HAP-1 (cell line): ENCODE measurements at regions not wholly inside any gene's neighbourhood (a gene's known extent, or its start where the extent isn't known, plus 50 kb on each side); places are given as distances from the start of the nearest gene placed in this dataset.

ENCODE experiments used
- DNase-seq, 2 experiments: peaks; one replicate each; pipeline ENCODE4 v3.0.0-alpha.2; 2016 to 2020; ENCODE audit warnings: low spot score in 2 of 2
- H3K27me3 ChIP-seq: fragments of 250-450 bp; sonication (Bioruptor Pico); 2 replicates; pipeline ENCODE4 v1.5.1; 2020; ENCODE audit warnings: low read depth, mild to moderate bottlenecking, moderate library complexity
- H3K36me3 ChIP-seq: fragments of 250-450 bp; sonication (Bioruptor Pico); replicated peaks from 2 replicates; pipeline ENCODE4 v1.5.1; 2020; ENCODE audit warnings: mild to moderate bottlenecking
- H3K4me1 ChIP-seq: fragments of 250-450 bp; sonication (Bioruptor Pico); 2 replicates; pipeline ENCODE4 v1.5.1; 2020; ENCODE audit warnings: mild to moderate bottlenecking
- H3K4me3 ChIP-seq: fragments of 250-450 bp; sonication (Bioruptor Pico); 2 replicates; pipeline ENCODE4 v1.5.1; 2020; ENCODE audit warnings: mild to moderate bottlenecking, moderate library complexity
- H3K9me3 ChIP-seq: fragments of 250-450 bp; sonication (Bioruptor Pico); 2 replicates; pipeline ENCODE4 v1.5.1; 2020; ENCODE audit warnings: mild to moderate bottlenecking, moderate library complexity
- in situ Hi-C: fragments of 300-500 bp; cut with MboI; formaldehyde crosslinking; loops from 3 replicates; pipeline ENCODE4 v1.14.3; 2020; ENCODE audit warnings: low sequenced_read_pairs, inconsistent platforms, mixed read lengths

DNA sequence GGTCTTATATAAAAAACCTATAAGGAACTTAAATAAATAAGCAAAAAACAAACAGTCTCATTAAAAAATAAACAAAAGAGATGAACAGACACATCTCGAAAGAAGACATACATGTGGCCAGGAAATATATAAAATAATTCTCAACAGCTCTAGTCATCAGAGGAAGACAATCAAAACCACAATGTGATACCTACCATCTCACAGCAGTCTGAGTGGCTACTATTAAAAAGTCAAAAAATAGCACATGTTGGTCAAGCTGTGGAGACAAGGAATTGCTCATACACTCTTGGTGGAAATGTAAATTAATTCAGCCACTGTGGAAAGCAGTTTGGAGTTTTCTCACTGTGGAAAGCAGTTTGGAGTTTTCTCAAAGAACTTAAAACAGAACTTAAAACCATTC is 100.3 kb upstream of the ADAMTS5 start:
- in situ Hi-C loops, result no loop called here
- Histone ChIP-seq H3K4me3 (no peak overlapping the region), H3K36me3 (no peaks in the 10 kb centered on the region), H3K27me3 (no peaks in the 10 kb centered on the region), H3K9me3 (no peaks in the 10 kb centered on the region), H3K4me1 (no peaks in the 10 kb centered on the region)
- DNase-seq, result no peak

DNA sequence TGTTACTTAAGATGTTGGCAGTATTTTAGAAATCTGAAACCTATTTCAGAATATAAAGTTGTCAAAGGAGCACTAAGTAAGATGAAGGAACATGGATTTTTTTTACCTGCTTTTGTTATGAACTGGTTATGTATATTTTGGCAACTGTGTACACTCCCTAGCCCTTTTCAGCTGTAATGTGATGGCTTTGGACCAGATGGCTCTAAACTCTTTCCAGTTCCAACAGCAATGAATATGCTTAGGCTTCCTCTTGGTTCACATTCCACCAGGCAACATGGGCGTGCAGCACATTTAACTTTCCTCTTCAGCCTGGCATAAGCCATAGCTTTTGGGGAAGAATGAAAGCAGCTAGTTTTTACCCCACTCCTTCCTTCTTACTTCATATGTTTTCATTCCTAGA is 95.6 kb upstream of the ADAMTS5 start:
- Histone ChIP-seq H3K27me3 (no peaks in the 10 kb centered on the region; the same call in 1 of the 2 replicates), H3K4me1 (no peaks in the 10 kb centered on the region), H3K36me3 (no peaks in the 10 kb centered on the region), H3K4me3 (no peak overlapping the region), H3K9me3 (no peaks in the 10 kb centered on the region)
- DNase-seq, result no peak
- in situ Hi-C loops, result no loop called here

DNA sequence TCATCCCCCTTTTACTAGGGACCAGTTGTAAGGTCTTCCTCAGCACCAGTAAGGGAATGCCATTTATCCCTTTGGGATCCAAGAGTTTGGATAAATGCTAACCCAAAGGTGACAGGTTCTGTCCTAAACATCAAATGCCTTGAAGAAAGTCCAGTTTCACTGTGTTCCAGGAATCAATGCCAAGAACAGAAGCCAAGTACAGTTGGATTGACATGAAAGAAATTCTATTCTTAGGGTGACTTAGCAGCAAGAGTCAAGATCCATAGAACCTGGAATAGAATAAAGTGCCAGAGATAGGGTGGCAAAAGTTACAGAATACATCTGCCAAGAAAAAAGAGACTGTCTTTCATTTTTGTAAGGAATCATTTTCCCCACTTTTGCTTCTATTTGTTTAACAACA is 94.9 kb upstream of the ADAMTS5 start:
- in situ Hi-C loops, result no loop called here
- Histone ChIP-seq H3K4me3 (no peak overlapping the region), H3K27me3 (no peaks in the 10 kb centered on the region; the same call in 1 of the 2 replicates), H3K4me1 (no peaks in the 10 kb centered on the region), H3K36me3 (no peaks in the 10 kb centered on the region), H3K9me3 (no peaks in the 10 kb centered on the region)
- DNase-seq, result no peak

DNA sequence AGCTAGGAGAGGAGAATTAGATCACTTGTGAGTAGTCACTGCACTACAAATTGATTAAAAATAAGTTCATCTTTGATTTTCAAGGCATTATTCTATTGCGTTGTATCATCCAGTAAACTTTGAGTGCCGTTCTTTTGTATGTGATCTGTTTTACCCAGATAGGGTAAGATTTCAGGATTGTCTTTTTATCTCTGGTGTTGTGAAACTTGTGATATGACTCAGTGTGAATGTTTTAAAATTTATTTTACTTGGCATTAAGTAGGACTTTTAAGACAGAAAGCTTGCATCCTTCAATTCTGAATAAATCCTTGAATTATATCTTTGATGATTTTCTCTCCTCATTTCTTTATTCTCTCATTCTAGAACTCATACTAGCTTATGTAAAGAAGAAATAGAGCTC is 93.3 kb upstream of the ADAMTS5 start:
- Histone ChIP-seq H3K27me3 (no peaks in the 10 kb centered on the region; the same call in 1 of the 2 replicates), H3K4me1 (no peaks in the 10 kb centered on the region), H3K9me3 (no peaks in the 10 kb centered on the region), H3K4me3 (no peak overlapping the region), H3K36me3 (no peaks in the 10 kb centered on the region)
- DNase-seq, result no peak
- in situ Hi-C loops, result no loop called here

DNA sequence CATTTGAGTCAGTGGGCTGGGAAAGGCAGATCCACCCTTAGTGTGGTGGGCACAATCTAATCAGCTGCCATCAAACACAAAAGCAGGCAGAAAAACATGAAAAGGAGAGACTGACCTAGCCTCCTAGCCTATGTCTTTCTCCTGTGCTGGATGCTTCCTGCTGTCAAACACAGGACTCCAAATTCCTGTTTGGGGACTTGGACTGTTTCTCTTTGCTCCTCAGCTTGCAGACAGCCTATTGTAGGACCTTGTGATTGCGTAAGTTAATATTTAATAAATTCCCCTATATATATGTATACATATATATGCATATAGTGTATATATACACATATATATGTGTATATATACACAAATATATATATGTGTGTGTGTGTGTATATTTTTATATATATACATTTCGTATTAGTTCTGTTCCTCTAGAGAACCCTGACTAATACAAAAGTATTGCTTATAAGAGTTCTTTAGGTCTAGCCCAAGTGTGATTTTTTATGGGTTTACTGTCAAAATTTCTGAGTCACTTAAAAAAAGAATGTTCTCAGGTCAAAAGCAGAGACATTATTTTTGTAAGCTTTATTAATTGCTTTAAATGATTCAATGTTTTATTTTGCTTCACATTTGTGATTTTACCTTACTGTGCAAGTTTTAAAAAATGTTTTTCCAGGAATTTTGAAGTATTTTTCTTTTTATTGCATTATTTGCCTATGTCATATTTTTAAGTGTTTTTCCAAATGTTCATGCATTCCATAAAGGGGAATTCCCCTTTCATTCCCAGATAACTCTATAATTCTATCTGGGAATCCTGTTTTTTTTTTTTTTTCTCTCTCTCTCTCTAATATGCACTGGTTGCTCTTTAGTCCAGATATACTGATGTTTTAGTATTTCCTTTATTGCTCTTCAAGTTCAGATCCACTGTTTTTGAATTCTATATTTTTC is 92.1 kb upstream of the ADAMTS5 start:
- H3K9me3 ChIP-seq, result no peaks in the 10 kb centered on the region
- no peaks in the 10 kb centered on the region for H3K4me1 ChIP-seq
- H3K4me3 ChIP-seq, result no peak overlapping the region
- no peak for DNase-seq
- in situ Hi-C loops, result no loop called here
- H3K27me3 ChIP-seq, result no peaks in the 10 kb centered on the region; the same call in 1 of the 2 replicates
- H3K36me3 ChIP-seq, result no peaks in the 10 kb centered on the region

DNA sequence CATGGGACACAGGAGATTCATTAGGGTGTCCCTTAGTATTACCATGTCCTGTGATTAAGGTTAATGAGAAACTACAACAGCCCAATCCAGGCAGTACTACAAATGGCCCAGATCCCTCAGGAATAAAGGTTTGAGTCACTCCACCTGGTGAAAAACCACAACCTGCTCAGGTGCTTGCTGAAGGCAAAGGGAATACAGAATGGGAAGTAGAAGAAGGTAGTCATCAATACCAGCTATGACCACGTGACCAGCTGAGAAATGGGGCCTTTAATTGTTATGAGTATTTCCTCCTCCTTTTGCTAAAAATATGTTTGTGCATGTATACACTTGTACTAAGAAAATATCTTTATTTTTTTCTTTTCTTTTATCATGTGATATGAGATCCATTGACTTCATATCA is 91.1 kb upstream of the ADAMTS5 start:
- in situ Hi-C loops, result no loop called here
- no peaks in the 10 kb centered on the region for H3K9me3 ChIP-seq
- H3K4me3 ChIP-seq, result no peak overlapping the region
- no peak for DNase-seq
- no peaks in the 10 kb centered on the region for H3K4me1 ChIP-seq
- no peaks in the 10 kb centered on the region for H3K36me3 ChIP-seq
- no peaks in the 10 kb centered on the region; the same call in 1 of the 2 replicates for H3K27me3 ChIP-seq

DNA sequence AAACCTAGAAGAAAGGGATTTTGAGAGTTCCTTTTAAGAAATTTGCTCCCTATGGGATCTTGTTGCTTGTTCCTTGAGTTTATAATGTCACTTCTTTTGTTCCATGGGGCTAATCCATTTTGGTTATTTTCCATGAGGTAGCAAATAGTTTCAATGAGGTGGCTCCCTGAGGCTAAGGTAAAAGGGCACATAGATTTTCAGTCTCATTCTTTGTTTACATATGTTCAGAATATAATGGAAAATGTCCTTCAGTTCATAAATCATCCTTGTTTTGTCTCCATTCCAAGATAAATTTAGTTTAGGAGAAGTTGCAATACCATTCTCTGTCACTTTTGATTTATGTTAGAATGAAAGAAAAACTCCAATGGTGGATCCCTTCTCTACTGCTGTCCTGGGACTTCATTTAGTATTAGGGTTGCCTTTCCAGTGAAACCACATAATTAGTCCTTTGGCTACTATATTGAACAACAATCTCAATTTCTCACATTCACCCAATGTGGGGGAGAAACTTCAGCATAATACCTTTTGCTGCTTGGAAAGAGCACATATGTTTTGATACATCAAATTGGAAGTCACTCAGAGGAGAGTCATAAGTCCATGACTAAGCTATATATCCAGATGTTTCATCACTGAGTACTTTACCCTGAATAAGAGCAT is 80.9 kb upstream of the ADAMTS5 start:
- H3K4me3 ChIP-seq, result no peak overlapping the region
- no peaks in the 10 kb centered on the region for H3K36me3 ChIP-seq
- in situ Hi-C loops, result no loop called here
- peak in 1 of 2 experiments; percentile 20 for DNase-seq
- H3K27me3 ChIP-seq, result peaks cover 16% of the 10 kb centered on the region
- H3K9me3 ChIP-seq, result no peaks in the 10 kb centered on the region
- H3K4me1 ChIP-seq, result peaks cover 10% of the 10 kb centered on the region

DNA sequence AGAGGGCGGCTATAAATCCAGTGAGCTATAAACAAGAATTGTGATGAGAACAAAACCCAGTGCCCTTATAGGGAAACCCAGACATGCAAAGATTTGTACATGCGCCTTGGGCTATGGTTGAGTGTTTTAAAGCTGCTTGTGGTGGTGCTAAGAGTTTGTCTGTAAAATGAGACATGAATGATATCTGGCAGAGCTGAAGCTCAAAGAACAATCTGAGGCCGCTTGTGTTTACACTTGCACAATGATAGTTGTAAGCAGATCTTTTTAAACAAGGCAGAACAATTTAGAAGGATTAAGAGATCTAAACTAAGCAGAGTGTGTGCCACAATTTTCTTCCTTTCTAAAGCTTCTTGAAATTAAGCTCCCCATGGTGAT is 80.4 kb upstream of the ADAMTS5 start:
- H3K36me3 ChIP-seq, result no peaks in the 10 kb centered on the region
- peaks cover 20% of the 10 kb centered on the region for H3K27me3 ChIP-seq
- peaks cover 10% of the 10 kb centered on the region for H3K4me1 ChIP-seq
- in situ Hi-C loops, result no loop called here
- peak; percentile 70 to 96 for DNase-seq
- no peaks in the 10 kb centered on the region for H3K9me3 ChIP-seq
- H3K4me3 ChIP-seq, result no peak overlapping the region

DNA sequence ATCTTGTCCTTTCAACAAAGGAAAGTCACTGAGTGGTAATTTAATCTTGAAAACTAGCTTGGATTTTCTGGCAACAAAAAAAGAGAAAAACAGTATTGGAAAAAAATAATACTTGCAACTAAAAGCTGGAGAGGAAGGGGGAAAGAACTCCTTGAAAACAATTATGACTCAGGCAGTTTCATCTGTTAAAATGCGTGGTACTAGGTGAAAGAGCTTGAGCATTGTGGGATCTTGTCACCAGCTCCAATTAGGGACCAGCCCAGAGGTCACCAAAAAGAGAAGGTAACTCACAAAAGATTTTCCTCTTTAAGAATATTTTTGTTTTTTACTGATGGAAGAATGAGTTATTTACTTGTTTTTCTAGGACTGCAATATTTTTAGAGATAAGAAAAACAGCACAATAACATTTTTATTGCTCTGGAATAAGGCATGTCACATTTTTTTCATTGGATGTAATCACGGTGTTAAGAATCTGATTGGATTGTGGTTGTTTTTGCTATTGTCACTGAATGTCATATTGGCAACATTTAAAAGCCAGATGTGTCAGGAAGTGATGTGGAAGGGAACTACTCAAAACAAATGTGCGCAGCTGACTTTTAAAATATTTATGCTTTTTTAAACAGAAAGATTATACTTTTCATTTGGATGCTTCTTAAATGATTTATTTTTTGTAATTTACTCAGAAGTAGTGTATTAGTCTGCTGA is 78.5 kb upstream of the ADAMTS5 start:
- DNase-seq, result no peak
- in situ Hi-C loops, result no loop called here
- Histone ChIP-seq H3K4me1 (peaks cover 10% of the 10 kb centered on the region), H3K4me3 (no peak overlapping the region), H3K27me3 (peaks cover 24% of the 10 kb centered on the region), H3K36me3 (no peaks in the 10 kb centered on the region), H3K9me3 (no peaks in the 10 kb centered on the region)

DNA sequence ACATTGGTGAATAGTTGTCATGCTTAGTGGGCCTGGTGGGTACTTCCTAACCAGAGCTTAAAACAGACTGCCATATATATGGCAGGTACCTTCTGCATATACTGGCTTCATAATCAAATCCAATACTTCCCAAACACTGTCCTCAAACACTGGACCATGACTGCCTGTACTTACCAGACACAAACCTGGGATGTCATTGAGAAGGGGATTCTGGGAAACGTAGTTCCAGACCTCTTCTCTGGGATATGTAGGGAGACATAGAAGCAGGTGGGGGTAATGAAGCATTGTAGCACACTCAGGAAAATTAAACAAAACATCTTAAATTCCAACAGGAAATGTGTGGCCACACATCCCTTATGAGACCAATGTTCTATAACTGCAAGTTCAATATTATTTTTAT is 76.5 kb upstream of the ADAMTS5 start:
- peaks cover 17% of the 10 kb centered on the region for H3K27me3 ChIP-seq
- H3K9me3 ChIP-seq, result no peaks in the 10 kb centered on the region
- H3K4me3 ChIP-seq, result no peak overlapping the region
- H3K4me1 ChIP-seq, result peaks cover 10% of the 10 kb centered on the region
- no peaks in the 10 kb centered on the region for H3K36me3 ChIP-seq
- in situ Hi-C loops, result no loop called here
- DNase-seq, result no peak

DNA sequence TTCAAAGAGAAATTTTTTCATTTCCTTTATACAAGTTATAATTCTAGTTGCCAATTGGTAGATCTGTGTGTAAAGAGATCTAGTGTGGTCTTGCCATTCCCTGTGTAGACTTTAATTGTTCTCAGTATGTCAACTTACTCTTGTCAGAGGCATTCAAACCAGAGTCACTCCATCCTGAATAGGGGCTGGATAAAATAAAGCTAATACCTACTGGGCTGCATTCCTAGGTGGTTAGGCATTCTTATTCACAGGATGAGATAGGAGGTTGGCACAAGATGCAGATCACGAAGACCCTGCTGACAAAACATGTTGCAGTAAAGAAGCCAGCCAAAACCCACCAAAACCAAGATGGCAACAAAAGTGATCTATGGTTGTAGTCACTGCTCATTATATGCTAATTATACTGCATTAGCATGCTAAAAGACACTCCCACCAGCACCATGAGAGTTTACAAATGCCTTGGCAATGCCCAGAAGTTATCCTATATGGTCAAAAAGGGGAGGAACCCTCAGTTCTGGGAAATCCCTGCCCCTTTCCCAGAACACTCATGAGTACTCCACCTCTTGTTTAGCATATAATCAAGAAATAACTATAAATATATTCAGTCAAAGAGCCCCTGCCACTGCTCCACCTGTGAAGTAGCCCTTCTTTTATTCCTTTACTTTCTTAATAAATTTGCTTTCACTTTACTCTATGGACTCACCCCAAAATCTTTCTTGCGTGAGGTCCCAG is 74.0 kb upstream of the ADAMTS5 start:
- peaks cover 17% of the 10 kb centered on the region for H3K27me3 ChIP-seq
- no peaks in the 10 kb centered on the region for H3K36me3 ChIP-seq
- H3K4me1 ChIP-seq, result no peaks in the 10 kb centered on the region
- no peak for DNase-seq
- in situ Hi-C loops, result no loop called here
- no peaks in the 10 kb centered on the region for H3K9me3 ChIP-seq
- H3K4me3 ChIP-seq, result no peak overlapping the region

DNA sequence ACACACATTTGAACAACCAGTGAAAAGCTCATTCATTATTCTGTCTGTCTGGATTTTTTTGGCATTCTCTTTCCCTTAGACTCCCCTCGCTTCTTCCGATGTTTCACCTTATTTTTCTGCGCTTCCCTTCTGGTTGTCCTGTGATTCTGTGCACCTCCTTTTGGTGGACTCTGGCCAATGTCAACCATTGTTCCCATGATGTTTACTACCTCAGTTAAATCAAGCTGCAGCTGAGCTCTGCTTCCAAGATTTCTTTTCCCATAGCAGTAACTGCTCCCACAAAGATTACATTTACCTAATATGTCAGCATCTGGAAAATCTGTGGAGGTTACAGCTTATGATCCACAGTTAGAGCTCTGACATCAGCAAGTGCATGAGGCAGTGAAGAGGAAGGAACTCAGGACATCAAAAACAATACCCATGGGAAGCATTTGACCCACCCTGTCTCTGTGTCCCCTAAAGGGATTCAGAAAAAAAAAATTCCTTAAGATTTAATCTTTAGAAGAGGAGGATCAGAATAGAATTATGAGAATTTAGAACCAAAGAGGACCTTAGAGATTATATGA is 69.9 kb upstream of the ADAMTS5 start:
- peaks cover 16% of the 10 kb centered on the region; the same call in 1 of the 2 replicates for H3K27me3 ChIP-seq
- DNase-seq, result no peak
- no peaks in the 10 kb centered on the region for H3K4me1 ChIP-seq
- in situ Hi-C loops, result no loop called here
- no peaks in the 10 kb centered on the region for H3K9me3 ChIP-seq
- H3K4me3 ChIP-seq, result no peak overlapping the region
- no peaks in the 10 kb centered on the region for H3K36me3 ChIP-seq

DNA sequence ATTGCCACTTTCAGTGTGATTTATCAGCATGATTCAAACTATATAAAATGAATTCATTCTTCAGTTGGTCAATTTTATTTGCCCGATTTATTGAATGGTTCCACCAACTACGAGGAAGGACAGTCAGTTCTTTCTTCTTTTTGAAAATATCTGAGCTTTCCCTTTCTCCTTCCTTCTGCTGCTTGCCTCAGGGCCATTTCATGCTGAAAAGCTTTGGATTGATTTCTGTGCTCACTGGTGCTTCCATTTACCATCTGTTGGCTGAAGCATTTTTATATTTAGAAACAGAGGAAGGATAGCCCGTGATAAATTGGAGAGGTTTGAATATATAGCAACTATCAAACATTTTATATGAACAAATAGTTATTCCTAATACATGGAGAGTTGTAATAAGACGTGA is 68.9 kb upstream of the ADAMTS5 start:
- Histone ChIP-seq H3K27me3 (peaks cover 12% of the 10 kb centered on the region; the same call in 1 of the 2 replicates), H3K4me1 (no peaks in the 10 kb centered on the region), H3K9me3 (no peaks in the 10 kb centered on the region), H3K4me3 (no peak overlapping the region), H3K36me3 (no peaks in the 10 kb centered on the region)
- in situ Hi-C loops, result no loop called here
- DNase-seq, result no peak
